HG02870 (cell line): ENCODE measurements at regions not wholly inside any gene's neighbourhood (a gene's known extent, or its start where the extent isn't known, plus 50 kb on each side); places are given as distances from the start of the nearest gene placed in this dataset.
"Not testable (repeated sequence)": the region's sequence is repeated elsewhere in the genome, so short reads cannot be mapped to it uniquely, and the experiment has no call there.

Experiments
- ATAC-seq: cut with Tn5 transposase; IDR thresholded peaks from one replicate; pipeline ENCODE4 v1.9.1; 2021; ENCODE audit warnings: mild to moderate bottlenecking, moderate library complexity; ENCODE audit not compliant: unreplicated experiment

DNA sequence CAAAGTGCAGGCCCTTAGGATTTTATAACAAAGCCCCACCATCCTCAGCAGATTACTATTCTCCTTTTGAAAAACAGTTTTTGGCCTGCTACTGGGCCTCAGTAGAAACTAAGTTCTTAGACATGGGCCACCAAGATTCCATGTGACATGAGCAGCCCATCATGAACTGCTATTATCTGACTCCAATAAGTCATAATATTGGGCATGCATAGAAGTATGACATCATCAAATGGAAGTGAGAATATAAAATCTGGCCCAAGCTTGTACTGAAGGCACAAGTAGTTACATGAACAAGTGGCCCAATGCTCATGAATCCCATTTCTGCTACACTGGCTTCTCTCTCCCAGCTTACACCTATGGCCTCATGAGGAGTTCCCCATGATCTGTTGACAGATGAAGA, 404.8 kb downstream of the EPHA5 start:
- no peak for ATAC-seq

DNA sequence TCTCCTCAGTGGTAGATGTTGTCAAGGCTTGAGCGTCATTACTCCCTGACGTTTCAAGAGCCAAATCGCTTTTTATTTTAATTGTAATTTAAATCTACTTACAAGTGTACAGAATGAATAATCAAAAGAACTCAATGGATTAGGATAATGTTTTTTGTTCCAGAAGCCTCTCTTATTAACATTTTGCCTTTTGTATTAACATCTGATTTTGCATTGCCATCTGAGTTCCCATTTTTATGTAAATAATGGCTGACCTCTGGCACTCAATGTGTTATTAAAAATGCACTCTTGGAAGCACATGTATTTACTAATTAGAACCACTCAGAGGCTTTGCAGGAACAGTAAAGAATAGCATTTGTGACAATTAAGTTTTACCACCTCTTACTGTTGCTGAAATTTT, 411.0 kb downstream of the EPHA5 start:
- no peak for ATAC-seq

DNA sequence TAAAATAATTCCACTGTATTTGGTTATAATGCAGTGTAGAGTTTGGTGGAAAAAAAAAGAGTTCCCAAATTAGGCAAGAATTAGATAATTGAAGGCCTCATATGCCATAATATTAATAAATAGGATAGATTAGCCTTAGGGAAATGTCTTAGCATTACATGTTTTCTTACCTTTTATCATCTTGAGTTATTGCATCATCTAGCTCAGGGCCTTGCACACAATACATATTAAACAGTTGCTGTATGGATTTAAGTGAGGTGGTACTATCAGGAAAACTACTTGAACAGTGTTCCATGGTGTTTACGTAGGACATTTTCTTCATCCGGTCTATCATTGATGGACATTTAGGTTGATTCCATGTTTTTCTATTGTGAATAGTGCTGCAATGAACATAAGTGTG, 419.4 kb downstream of the EPHA5 start:
- ATAC-seq = no peak

GRCh38 chr4:65249111-65249510, 421.2 kb downstream of the EPHA5 start:
- no peak for ATAC-seq

DNA sequence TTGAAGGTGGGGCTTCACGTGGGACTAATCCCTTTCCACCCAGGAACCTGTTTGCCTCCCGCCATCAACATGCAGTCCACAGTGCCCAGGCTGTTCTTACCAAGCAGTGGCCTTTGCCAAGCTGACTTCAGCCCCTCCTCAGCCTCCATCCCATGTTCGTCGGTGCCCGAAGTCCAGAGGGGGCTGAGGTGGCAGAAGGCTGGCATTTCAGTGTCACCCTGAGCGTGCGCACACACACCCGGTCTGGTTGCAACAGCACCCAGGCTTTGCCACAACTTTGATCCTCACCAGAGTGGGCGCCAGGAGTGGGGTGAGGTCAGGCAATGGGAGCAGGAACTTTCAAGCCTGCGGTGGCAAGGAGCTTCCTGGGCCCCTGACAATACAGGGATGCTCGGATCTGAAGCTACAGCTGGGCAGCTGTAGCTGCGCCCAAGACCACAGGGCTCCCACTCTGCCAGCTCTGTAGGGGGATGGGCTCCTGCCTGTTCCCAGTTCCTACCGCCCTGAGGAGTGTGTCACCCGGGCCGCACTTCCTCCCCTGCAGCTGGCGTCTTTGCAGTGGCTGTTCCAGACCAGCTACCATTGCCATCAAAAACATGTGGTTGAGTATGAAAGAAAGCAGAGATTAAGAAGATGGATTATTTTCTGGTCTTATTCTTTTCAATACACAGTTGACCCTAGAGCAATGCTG, 428.0 kb downstream of the EPHA5 start:
- ATAC-seq = no peak

- ATAC-seq = no peak
Observed at GRCh38 chr4:65241257-65241997, 428.9 kb downstream of the EPHA5 start.

DNA sequence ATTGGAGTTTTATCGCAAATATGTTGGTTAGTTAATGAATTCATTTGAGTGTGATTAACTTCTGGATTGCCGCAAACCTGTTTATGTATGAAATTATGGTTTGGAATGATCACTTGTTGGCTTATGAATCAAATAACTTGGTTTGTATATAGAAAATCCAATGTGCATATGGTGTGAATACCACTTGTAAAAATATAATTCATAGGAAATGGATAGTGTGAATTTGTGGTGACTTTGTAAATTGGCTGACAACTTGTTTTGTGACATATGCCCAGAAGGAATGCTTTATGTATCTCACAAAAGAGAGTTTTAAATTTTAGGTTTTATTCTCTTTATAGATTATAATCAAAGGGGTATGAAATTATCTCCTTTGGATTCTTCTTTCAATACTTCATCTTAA, 436.2 kb downstream of the EPHA5 start:
- no peak for ATAC-seq

- ATAC-seq = no peak
Observed at GRCh38 chr4:65227628-65228027, 442.7 kb downstream of the EPHA5 start.

DNA sequence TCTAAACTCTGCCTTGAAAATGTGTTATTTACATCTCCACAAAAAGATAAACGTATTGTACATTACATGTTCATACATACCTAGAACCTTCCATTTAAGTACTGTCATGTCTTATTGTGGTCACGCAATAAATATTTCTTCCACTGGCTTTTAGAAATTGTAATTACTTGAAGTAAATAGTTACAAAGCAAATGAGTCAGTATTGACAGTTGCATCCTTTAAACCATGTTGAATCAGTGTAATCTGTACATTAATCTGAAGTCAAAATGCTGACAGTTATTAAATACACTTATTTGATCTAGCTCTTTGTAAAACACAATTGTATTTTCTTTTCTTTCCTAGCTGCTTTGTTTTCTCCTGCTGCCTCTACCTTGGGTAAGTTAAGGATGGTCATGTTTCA, 446.7 kb downstream of the EPHA5 start:
- no peak for ATAC-seq

- ATAC-seq = not testable (repeated sequence)
Observed at GRCh38 chr4:65223074-65223473, 447.2 kb downstream of the EPHA5 start.

DNA sequence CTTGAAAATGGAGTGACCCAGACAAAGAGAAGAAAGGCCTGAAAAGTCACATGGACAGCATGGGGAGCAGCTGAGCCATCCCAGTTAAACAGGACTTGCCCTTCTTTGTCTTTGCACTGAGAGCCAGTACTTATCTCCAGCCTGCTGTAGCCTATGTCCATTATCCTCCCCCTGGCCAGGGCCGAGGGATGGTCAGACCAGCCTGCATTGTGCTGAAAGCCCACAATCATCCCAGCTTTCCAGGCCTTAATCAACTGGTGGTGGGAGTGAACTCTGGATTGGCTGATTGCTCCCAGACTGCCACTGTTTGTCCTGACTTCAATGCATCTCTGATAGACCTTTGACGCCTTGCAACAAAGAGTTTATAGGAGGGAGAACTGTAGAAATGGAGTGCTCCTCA, 453.1 kb downstream of the EPHA5 start:
- ATAC-seq = no peak

- ATAC-seq = no peak
Observed at GRCh38 chr4:65202853-65203236, 467.4 kb downstream of the EPHA5 start.

DNA sequence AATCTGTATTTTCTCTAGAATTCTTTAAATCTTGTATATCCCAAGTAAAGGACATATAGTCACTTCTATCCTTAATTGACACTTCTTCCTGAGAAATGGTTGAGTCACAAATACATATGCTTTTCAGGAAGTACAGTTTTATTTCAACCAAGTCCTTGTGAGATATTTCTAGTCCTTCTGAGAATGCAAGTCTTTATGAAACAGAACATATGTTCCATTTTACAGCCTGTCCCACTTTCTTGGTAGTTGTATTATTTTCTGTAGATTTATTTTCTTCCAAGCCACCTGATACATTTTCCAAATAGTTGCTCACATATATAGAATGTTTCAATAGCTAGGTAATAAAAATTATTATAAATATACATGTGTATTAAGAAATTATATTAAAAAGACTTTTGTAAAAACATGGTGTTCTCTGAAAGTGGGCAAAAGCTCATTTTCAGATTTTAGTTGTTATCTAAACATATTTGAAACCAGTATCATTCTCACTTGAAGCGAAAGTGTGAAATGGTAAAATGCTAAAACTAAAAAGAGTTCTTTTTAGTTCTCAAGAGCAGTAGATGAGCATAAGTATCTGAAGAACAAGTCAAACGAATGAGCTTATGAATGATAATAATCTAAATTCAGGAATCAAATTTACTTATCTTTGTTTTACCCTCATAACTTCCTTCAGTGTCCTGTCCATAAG, 468.0 kb downstream of the EPHA5 start:
- no peak for ATAC-seq

- no peak for ATAC-seq
Observed at GRCh38 chr4:65195666-65196065, 474.6 kb downstream of the EPHA5 start.

- ATAC-seq = no peak
Observed at GRCh38 chr4:65195002-65195401, 475.3 kb downstream of the EPHA5 start.

- ATAC-seq = no peak
Observed at GRCh38 chr4:65193985-65194384, 476.3 kb downstream of the EPHA5 start.

- ATAC-seq = no peak
Observed at GRCh38 chr4:65190780-65191179, 479.5 kb downstream of the EPHA5 start.

DNA sequence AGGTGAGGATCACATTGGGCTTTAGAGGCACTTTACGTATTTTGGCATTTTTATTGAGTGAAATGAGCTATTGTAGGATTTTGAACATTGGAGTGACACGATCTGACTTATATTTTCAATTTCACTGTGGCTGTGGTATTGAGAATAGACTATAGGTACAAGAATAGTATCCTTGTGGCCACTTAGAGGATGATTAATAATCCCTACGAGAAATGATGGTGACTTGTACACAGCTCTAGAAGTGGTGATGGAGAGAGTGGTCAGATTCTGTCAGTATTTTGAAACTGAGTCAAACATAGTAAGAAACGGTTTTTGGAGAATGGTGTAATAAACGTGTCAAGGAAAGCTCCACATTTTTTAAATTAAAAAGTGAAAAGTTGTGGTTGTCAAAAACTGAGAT, 494.7 kb downstream of the EPHA5 start:
- no peak for ATAC-seq

DNA sequence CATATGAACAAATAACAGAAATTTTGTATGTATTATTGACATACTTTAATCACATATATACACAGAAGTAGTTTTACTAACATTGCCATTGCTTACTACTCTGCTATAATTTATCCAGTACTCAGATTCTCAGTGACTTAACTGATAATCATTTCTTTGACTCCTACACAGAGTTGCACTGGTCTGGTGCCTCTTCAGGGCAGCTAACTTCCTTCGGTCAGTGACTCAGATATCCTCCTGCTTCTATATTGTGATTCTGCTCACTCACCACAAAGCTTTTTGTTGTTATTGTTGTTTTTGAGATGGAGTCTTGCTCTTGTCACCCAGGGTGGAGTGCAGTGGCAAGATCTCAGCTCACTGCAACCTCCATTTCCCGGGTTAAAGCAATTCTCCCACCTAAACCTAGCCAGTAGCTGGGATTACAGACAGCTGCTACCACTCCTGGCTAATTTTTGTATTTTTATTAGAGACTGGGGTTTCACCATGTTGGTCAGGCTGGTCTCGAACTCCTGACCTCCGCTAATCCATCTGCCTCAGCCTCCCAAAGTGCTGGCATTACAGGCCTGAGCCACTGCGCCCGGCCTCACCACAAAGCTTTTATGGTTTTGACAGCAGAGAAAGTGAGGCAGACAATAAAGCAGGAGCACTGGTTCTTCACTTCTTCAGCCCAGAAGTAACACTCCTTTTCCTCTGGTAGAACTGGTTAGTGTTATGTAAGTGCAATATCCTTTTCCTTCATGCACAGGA, 499.3 kb downstream of the EPHA5 start:
- ATAC-seq = no peak

- ATAC-seq = no peak
Observed at GRCh38 chr4:65167719-65168118, 502.6 kb downstream of the EPHA5 start.

DNA sequence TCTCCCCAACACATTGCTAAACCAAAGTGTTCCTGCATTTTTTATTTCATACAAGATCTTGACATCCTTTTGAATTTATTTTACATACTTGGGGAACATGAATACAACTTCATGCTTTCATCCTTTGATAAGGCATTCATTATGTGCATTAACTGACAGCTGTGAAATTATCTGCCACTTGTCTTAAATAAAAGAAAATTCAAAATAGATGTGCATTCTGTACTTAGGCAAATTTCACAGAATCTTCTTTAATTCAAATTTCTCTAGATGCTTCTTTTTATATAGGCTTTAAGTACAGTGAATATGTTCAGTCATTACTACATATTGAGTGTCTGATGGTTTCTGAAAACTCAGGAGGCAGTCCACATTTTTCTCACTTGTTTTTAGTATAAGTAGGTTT, 518.1 kb downstream of the EPHA5 start:
- ATAC-seq = no peak
